Activated CD8-positive, alpha-beta T cell treated with anti-CD3 and anti-CD28 coated beads for 36 hours (primary cell): ENCODE measurements at regions not wholly inside any gene's neighbourhood (a gene's known extent, or its start where the extent isn't known, plus 50 kb on each side); places are given as distances from the start of the nearest gene placed in this dataset.

Experiments
- ATAC-seq: fragments of 200-7000 bp; cut with Tn5 transposase; one replicate; pipeline ENCODE4 v1.10.0; 2021; ENCODE audit warnings: mild to moderate bottlenecking, moderate library complexity
- CTCF ChIA-PET: fragments of 350-600 bp; sonication (Branson Sonifier 250); formaldehyde crosslinking; loops from one replicate; lab custom pipeline; 2021; ENCODE audit warnings: antibody characterized with exemption; lab: Charles Lee
- POLR2A ChIA-PET: fragments of 350-600 bp; sonication (Branson Sonifier 250); formaldehyde crosslinking; loops from one replicate; lab custom pipeline; 2021; ENCODE audit warnings: antibody characterized with exemption; lab: Charles Lee
- DNase-seq: peaks from one replicate; pipeline ENCODE4 v3.0.0-alpha.2; 2020
- H3K27ac Mint-ChIP-seq: one replicate; pipeline ENCODE4 v1.8.0; 2021; ENCODE audit warnings: mild to moderate bottlenecking, mixed read lengths
- H3K27me3 Mint-ChIP-seq: one replicate; pipeline ENCODE4 v1.8.0; 2021; ENCODE audit warnings: mixed read lengths
- H3K36me3 Mint-ChIP-seq: one replicate; pipeline ENCODE4 v1.8.0; 2021; ENCODE audit warnings: low read depth, mixed read lengths
- H3K4me1 Mint-ChIP-seq: one replicate; pipeline ENCODE4 v1.8.0; 2021; ENCODE audit warnings: low read depth, mixed read lengths
- H3K4me3 Mint-ChIP-seq: one replicate; pipeline ENCODE4 v1.8.0; 2021; ENCODE audit warnings: mild to moderate bottlenecking, moderate library complexity, mixed read lengths
- H3K9me3 Mint-ChIP-seq: one replicate; pipeline ENCODE4 v1.8.0; 2021; ENCODE audit warnings: mixed read lengths
- CTCF ChIP-seq: fragments of 200-600 bp; IDR thresholded peaks from one replicate; pipeline ENCODE4 v1.8.0; 2022; ENCODE audit warnings: antibody characterized with exemption, mild to moderate bottlenecking
- intact Hi-C: fragments of 100-400 bp; cut with micrococcal nuclease; formaldehyde crosslinking; loops from one replicate; pipeline ENCODE4 v1.10.0; 2022

DNA sequence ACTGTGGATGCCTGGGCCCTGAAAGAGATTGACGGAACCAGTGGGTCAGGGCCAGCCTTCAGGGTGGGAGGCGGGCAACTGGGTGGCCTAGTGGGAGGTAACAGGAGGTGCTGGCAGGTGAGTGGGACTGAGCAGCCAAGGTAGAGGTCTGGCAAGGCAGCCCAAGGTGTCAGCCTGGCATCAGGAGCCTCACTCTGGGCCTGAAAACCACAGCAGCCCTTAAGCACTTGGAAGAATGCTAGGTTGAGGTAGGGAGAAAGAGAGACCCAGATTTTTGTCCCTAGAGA is 315.8 kb upstream of the PRICKLE1 start:
- intact Hi-C loops = no loop called here
- ChIA-PET CTCF (no interaction called here), POLR2A (no interaction called here)
- ATAC-seq (no peak), DNase-seq (no peak)
- no peak for TF ChIP-seq CTCF
- Mint-ChIP-seq H3K4me1 (no peaks in the 10 kb centered on the region), H3K27me3 (no peaks in the 10 kb centered on the region), H3K4me3 (no peak overlapping the region), H3K36me3 (no peaks in the 10 kb centered on the region), H3K27ac (no peak overlapping the region), H3K9me3 (no peaks in the 10 kb centered on the region)

DNA sequence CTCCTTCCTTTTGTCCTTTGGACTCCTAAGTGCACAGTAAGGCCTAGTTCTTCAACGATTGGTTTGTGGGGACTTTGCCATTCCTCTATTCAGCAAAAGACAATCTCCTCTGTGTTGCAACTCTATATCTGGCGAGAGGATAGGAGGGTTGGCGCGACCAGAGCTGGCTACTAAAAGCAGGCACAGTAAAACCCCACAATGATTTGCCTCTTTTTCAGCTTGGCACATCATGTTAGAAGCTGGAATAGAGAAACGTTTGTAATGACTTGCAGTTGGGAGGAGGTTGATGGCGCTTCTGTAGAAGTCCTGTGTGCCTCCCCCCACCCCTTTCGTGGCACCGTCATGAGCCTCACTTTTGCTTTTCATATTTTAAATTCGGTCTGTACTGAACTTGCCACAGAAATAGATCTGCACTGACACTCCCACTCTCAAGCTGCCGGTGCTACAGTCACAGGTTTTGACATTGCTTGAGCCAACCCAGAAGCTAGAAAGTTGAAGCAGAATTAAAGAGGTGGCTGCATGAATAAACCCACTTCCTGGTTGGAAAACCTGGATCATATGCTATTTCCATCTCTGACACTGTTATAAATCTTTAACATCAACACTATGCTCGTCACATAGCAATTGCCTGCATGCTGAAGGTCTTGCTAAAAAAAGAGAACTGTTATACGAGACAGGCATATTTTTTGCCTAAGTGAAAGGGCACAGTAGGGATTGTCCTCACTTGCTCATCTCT is 315.3 kb upstream of the PRICKLE1 start:
- Mint-ChIP-seq H3K4me3 (no peak overlapping the region), H3K9me3 (no peaks in the 10 kb centered on the region), H3K36me3 (no peaks in the 10 kb centered on the region), H3K27ac (no peak overlapping the region), H3K27me3 (no peaks in the 10 kb centered on the region), H3K4me1 (no peaks in the 10 kb centered on the region)
- DNase-seq (no peak), ATAC-seq (no peak)
- POLR2A ChIA-PET = no interaction called here
- intact Hi-C loops = no loop called here
- CTCF ChIA-PET = no interaction called here
- TF ChIP-seq CTCF = no peak

DNA sequence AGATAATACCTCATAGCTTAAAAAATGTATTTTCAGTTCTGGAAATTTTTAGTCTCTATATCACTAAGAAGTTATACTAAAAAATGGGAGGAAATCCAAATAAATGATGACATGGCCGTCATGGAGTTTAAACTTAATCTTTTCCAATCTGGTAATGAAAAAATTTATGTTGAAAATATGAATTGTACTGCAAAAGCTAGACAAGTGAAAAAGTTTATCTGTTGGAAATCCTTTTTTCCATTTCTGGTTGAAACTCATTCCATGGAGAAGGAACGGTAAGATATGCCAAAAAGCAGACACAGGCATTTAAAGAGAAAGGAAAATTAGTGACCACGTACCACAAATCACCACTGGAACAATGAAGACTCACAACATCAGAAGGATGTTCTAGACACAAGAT is 314.2 kb upstream of the PRICKLE1 start:
- H3K36me3 Mint-ChIP-seq = no peaks in the 10 kb centered on the region
- intact Hi-C loops = no loop called here
- no peak overlapping the region for H3K27ac Mint-ChIP-seq
- POLR2A ChIA-PET = no interaction called here
- TF ChIP-seq CTCF = no peak
- no peak overlapping the region for H3K4me3 Mint-ChIP-seq
- H3K27me3 Mint-ChIP-seq = no peaks in the 10 kb centered on the region
- H3K4me1 Mint-ChIP-seq = no peaks in the 10 kb centered on the region
- no peak for ATAC-seq
- CTCF ChIA-PET = no interaction called here
- H3K9me3 Mint-ChIP-seq = no peaks in the 10 kb centered on the region
- DNase-seq = no peak

DNA sequence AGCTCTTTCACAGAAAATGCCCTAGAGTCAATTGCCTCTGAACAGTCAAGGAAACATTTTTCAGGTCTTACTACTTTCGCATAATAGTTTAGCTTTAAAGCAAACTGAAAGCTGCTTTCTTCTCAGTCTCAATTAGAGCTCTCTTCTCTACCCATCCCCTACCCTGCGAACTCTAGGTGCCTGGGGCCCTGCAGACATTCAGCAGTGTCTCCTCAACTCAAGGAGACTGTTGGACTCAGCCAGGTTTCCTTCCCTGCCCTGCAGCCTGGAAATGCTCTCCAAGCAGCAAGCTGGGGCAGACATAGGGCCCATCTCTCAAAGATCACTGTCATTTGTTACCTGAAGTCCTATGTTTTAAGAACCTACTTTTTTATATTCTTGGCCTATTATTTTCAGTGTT is 312.5 kb upstream of the PRICKLE1 start:
- intact Hi-C loops = no loop called here
- POLR2A ChIA-PET = no interaction called here
- no peak for TF ChIP-seq CTCF
- ATAC-seq (no peak), DNase-seq (no peak)
- Mint-ChIP-seq H3K27ac (no peak overlapping the region), H3K4me3 (no peak overlapping the region), H3K4me1 (no peaks in the 10 kb centered on the region), H3K36me3 (no peaks in the 10 kb centered on the region), H3K9me3 (no peaks in the 10 kb centered on the region), H3K27me3 (no peaks in the 10 kb centered on the region)
- CTCF ChIA-PET = no interaction called here

GRCh38 chr12:42893803-42894202 is 304.3 kb upstream of the PRICKLE1 start:
- Mint-ChIP-seq H3K36me3 (no peaks in the 10 kb centered on the region), H3K27me3 (no peaks in the 10 kb centered on the region), H3K4me1 (no peaks in the 10 kb centered on the region), H3K9me3 (peaks cover 4% of the 10 kb centered on the region), H3K4me3 (no peak overlapping the region), H3K27ac (no peak overlapping the region)
- ATAC-seq (no peak), DNase-seq (no peak)
- TF ChIP-seq CTCF = no peak
- POLR2A ChIA-PET = no interaction called here
- intact Hi-C loops = no loop called here
- CTCF ChIA-PET = interaction anchor here (0.7 kb wide), 1 partner anchor 9 kb away, joined by 4 read pairs; no protein-coding TSS in a partner anchor
